ENCODE measurements at regions not wholly inside any gene's neighbourhood (a gene's known extent, or its start where the extent isn't known, plus 50 kb on each side); places are given as distances from the start of the nearest gene placed in this dataset.
"Not testable (repeated sequence)": the region's sequence is repeated elsewhere in the genome, so short reads cannot be mapped to it uniquely, and the experiment has no call there.

DNA sequence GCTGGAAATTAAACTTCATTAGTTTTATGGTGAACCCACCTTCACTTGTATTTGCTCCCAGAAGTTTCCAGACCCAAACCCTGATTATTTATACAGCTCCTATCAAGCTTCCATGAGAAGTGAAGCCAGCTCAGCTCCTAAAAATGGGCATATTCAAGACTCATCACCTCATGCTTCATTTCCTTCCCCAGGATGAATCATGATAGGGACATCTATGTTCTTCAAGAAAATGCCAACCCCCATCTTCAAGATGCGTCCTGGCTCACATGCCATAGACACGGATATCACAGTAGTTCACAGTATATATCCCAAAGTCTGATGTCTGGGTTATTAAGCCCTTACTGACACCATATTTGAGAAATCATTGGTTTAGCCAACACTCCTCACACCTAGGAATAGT lies 217.6 kb downstream of the NPR3 start:
- H3K27ac Mint-ChIP-seq, result no peak overlapping the region
- H3K27me3 Mint-ChIP-seq, result no peaks in the 10 kb centered on the region

GRCh38 chr5:32931438-32931837 lies 220.3 kb downstream of the NPR3 start:
- ATAC-seq (ENCODE audit: low read depth in 2 of 2); H3K27ac Mint-ChIP-seq; DNase-seq: not testable (repeated sequence)

More for the DNA sequence above, 217.6 kb downstream of the NPR3 start:
- Mint-ChIP-seq H3K9me3 (peaks cover 0 to 2% (median 0%) of the 10 kb centered on the region in 7 donors), H3K4me1 (no peaks in the 10 kb centered on the region), H3K4me3 (no peak overlapping the region), H3K36me3 (no peaks in the 10 kb centered on the region)
- Histone ChIP-seq H3K4me1 (ENCODE audit: control insufficient read depth, insufficient read depth, low read length, poor library complexity, severe bottlenecking) (no peaks in the 10 kb centered on the region), H3K4me3 (ENCODE audit: low read depth, low read length) (no peak overlapping the region), H3K27me3 (ENCODE audit: control insufficient read depth, insufficient read depth, low read length) (no peaks in the 10 kb centered on the region), H3K36me3 (ENCODE audit: control insufficient read depth, insufficient read depth, low read length) (no peaks in the 10 kb centered on the region), H3K27ac (ENCODE audit: insufficient read depth, low read length, poor library complexity, severe bottlenecking) (no peak overlapping the region), H3K9me3 (ENCODE audit: control insufficient read depth in 2 of 2, low read length in 2 of 2) (no peaks in the 10 kb centered on the region)
- ATAC-seq (ENCODE audit: low read depth in 2 of 2), result no peak
- DNase-seq, result no peak

GRCh38 chr5:32932241-32932935 lies 221.3 kb downstream of the NPR3 start:
- H3K4me1 Mint-ChIP-seq, result no peaks in the 10 kb centered on the region
- no peak overlapping the region for H3K27ac Mint-ChIP-seq
- DNase-seq (no peak), ATAC-seq (ENCODE audit: low read depth in 2 of 2) (no peak)
- H3K4me3 Mint-ChIP-seq, result no peak overlapping the region
- peaks cover 0 to 4% (median 0%) of the 10 kb centered on the region in 7 donors for H3K9me3 Mint-ChIP-seq
- Histone ChIP-seq H3K36me3 (ENCODE audit: control insufficient read depth, insufficient read depth, low read length) (no peaks in the 10 kb centered on the region), H3K4me1 (ENCODE audit: control insufficient read depth, insufficient read depth, low read length, poor library complexity, severe bottlenecking) (no peaks in the 10 kb centered on the region), H3K9me3 (ENCODE audit: control insufficient read depth in 2 of 2, low read length in 2 of 2) (no peaks in the 10 kb centered on the region), H3K4me3 (ENCODE audit: low read depth, low read length) (no peak overlapping the region), H3K27ac (ENCODE audit: insufficient read depth, low read length, poor library complexity, severe bottlenecking) (no peak overlapping the region), H3K27me3 (ENCODE audit: control insufficient read depth, insufficient read depth, low read length) (no peaks in the 10 kb centered on the region)
- no peaks in the 10 kb centered on the region for H3K27me3 Mint-ChIP-seq
- H3K36me3 Mint-ChIP-seq, result no peaks in the 10 kb centered on the region

More at GRCh38 chr5:32931438-32931837, 220.3 kb downstream of the NPR3 start:
- not testable (repeated sequence) for H3K27me3 Mint-ChIP-seq; H3K4me1 Mint-ChIP-seq; H3K4me3 Mint-ChIP-seq; H3K27ac ChIP-seq (ENCODE audit: insufficient read depth, low read length, poor library complexity, severe bottlenecking); H3K36me3 Mint-ChIP-seq; H3K27me3 ChIP-seq (ENCODE audit: control insufficient read depth, insufficient read depth, low read length); H3K36me3 ChIP-seq (ENCODE audit: control insufficient read depth, insufficient read depth, low read length); H3K9me3 Mint-ChIP-seq; H3K4me1 ChIP-seq (ENCODE audit: control insufficient read depth, insufficient read depth, low read length, poor library complexity, severe bottlenecking); H3K9me3 ChIP-seq (ENCODE audit: control insufficient read depth in 2 of 2, low read length in 2 of 2); H3K4me3 ChIP-seq (ENCODE audit: low read depth, low read length)

DNA sequence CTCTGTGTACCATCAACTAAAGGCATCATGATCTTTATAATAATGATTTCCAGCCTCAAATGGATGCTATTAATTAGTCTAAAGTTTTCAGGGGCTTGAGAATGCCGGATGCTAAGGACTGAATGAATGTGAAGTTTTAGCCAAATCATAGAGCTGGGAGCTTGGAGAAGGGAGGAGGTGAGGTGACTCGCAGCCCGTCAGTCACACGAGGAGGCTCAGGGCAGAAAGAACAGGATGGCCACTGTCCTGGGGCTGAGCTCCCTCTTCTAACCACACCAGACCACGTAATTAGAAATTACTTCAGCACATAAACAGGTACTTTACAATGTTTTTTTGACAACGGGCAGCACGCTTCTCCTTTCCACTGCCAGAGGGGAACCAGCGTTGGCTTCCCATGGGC lies 222.6 kb downstream of the NPR3 start:
- Mint-ChIP-seq H3K36me3 (no peaks in the 10 kb centered on the region), H3K4me1 (no peaks in the 10 kb centered on the region), H3K4me3 (no peak overlapping the region), H3K27ac (no peak overlapping the region), H3K27me3 (no peaks in the 10 kb centered on the region), H3K9me3 (peaks cover 0 to 6% (median 0%) of the 10 kb centered on the region in 7 donors)
- Histone ChIP-seq H3K4me1 (ENCODE audit: control insufficient read depth, insufficient read depth, low read length, poor library complexity, severe bottlenecking) (no peaks in the 10 kb centered on the region), H3K27ac (ENCODE audit: insufficient read depth, low read length, poor library complexity, severe bottlenecking) (no peak overlapping the region), H3K9me3 (ENCODE audit: control insufficient read depth in 2 of 2, low read length in 2 of 2) (no peaks in the 10 kb centered on the region), H3K4me3 (ENCODE audit: low read depth, low read length) (no peak overlapping the region), H3K36me3 (ENCODE audit: control insufficient read depth, insufficient read depth, low read length) (no peaks in the 10 kb centered on the region), H3K27me3 (ENCODE audit: control insufficient read depth, insufficient read depth, low read length) (no peaks in the 10 kb centered on the region)
- ATAC-seq (ENCODE audit: low read depth in 2 of 2), result no peak
- no peak for DNase-seq

GRCh38 chr5:32934529-32934928 lies 223.4 kb downstream of the NPR3 start:
- no peak for ATAC-seq (ENCODE audit: low read depth in 2 of 2)
- DNase-seq, result no peak
- H3K27me3 ChIP-seq (ENCODE audit: control insufficient read depth, insufficient read depth, low read length), result no peaks in the 10 kb centered on the region
- no peak overlapping the region for H3K4me3 ChIP-seq (ENCODE audit: low read depth, low read length)
- Mint-ChIP-seq H3K36me3 (no peaks in the 10 kb centered on the region), H3K4me3 (no peak overlapping the region), H3K27ac (no peak overlapping the region), H3K9me3 (peaks cover 0 to 6% (median 0%) of the 10 kb centered on the region in 7 donors), H3K4me1 (no peaks in the 10 kb centered on the region), H3K27me3 (no peaks in the 10 kb centered on the region)
- H3K27ac ChIP-seq (ENCODE audit: insufficient read depth, low read length, poor library complexity, severe bottlenecking), result no peak overlapping the region
- no peaks in the 10 kb centered on the region for H3K36me3 ChIP-seq (ENCODE audit: control insufficient read depth, insufficient read depth, low read length)
- H3K9me3 ChIP-seq (ENCODE audit: control insufficient read depth in 2 of 2, low read length in 2 of 2), result no peaks in the 10 kb centered on the region
- H3K4me1 ChIP-seq (ENCODE audit: control insufficient read depth, insufficient read depth, low read length, poor library complexity, severe bottlenecking), result no peaks in the 10 kb centered on the region

DNA sequence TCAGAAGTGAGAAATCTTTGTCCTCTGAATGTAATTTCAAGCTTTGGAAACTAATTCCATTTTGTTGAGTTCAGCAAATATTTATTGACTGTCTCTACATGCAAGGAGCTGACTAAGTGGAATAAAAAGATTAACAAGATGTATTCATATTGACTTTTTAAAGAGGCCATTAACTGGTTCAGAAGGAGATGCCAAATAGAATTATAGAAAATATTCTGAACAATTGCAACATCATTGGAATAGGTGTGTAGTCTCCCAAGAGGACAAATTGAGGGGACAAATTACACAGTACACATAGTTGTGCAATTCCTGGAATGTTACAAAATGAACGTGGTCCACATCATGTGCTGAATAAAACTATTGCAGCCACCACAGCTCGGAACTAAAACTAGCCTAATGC lies 224.2 kb downstream of the NPR3 start:
- Histone ChIP-seq H3K27me3 (ENCODE audit: control insufficient read depth, insufficient read depth, low read length) (no peaks in the 10 kb centered on the region), H3K27ac (ENCODE audit: insufficient read depth, low read length, poor library complexity, severe bottlenecking) (no peak overlapping the region), H3K4me1 (ENCODE audit: control insufficient read depth, insufficient read depth, low read length, poor library complexity, severe bottlenecking) (no peaks in the 10 kb centered on the region), H3K4me3 (ENCODE audit: low read depth, low read length) (no peak overlapping the region), H3K9me3 (ENCODE audit: control insufficient read depth in 2 of 2, low read length in 2 of 2) (no peaks in the 10 kb centered on the region), H3K36me3 (ENCODE audit: control insufficient read depth, insufficient read depth, low read length) (no peaks in the 10 kb centered on the region)
- Mint-ChIP-seq H3K9me3 (peaks cover 0 to 4% (median 0%) of the 10 kb centered on the region in 7 donors), H3K4me3 (no peak overlapping the region), H3K27me3 (no peaks in the 10 kb centered on the region), H3K4me1 (no peaks in the 10 kb centered on the region), H3K27ac (no peak overlapping the region), H3K36me3 (no peaks in the 10 kb centered on the region)
- ATAC-seq (ENCODE audit: low read depth in 2 of 2), result no peak
- no peak for DNase-seq

DNA sequence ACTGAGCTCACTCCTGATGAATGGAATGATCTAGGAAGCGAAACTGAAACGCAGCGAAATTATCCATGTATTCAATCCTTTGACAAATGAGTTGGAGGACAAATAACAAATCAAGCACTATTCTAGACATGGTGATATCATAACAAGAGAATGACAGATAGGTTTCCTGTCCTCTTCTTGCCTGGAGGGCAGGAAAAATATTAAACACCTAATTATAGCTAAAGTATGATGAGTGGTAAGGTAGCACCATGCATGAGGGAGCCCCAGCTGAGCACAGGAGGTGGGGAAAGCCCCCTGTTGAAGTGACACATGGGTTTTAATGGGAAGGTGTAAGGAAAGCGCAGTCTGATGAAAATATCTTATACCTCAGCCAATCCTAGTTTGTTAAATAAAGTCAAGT lies 225.2 kb downstream of the NPR3 start:
- Histone ChIP-seq H3K4me3 (ENCODE audit: low read depth, low read length) (no peak overlapping the region), H3K4me1 (ENCODE audit: control insufficient read depth, insufficient read depth, low read length, poor library complexity, severe bottlenecking) (no peaks in the 10 kb centered on the region), H3K27ac (ENCODE audit: insufficient read depth, low read length, poor library complexity, severe bottlenecking) (no peak overlapping the region), H3K27me3 (ENCODE audit: control insufficient read depth, insufficient read depth, low read length) (no peaks in the 10 kb centered on the region), H3K9me3 (ENCODE audit: control insufficient read depth in 2 of 2, low read length in 2 of 2) (no peaks in the 10 kb centered on the region), H3K36me3 (ENCODE audit: control insufficient read depth, insufficient read depth, low read length) (no peaks in the 10 kb centered on the region)
- Mint-ChIP-seq H3K9me3 (peaks cover 0 to 7% (median 3%) of the 10 kb centered on the region in 7 donors), H3K27me3 (no peaks in the 10 kb centered on the region), H3K4me1 (no peaks in the 10 kb centered on the region), H3K36me3 (no peaks in the 10 kb centered on the region), H3K4me3 (no peak overlapping the region), H3K27ac (no peak overlapping the region)
- no peak for ATAC-seq (ENCODE audit: low read depth in 2 of 2)
- DNase-seq, result no peak

DNA sequence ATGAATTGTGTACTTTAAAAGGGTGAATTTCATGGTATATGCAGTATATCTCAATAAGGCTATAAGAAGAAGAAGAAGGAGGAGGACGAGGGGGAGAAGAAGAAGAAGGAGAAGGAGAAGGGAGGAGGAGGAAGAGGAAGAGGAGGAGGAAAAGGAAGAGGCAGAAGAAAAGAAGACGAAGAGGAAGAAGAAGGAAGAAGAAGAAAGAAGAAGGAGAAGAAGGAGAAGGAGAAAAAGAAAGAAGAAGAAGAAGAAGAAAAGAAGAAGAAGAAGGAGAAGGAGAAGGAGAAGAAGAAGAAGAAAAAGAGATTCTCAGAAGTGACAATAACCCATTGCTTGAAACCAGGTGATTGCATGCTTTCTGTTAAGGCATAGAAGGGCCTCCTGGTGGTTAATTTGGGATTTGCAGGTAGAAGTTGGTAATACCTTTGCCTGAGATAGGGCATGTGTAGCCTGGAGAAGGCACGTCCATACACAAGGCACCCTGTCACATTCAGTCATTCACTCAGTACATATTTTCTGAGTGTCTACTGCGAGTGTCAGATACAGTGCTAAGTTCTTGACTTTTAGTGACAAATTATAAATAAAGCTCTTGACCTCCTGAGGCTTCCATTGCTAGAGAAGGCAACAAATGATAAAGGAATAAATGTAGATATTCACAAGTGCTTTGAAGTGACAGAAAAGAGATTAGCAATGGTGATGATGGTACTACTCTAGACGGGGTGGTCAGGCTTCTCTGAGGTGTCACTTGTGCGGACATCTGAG lies 231.3 kb downstream of the NPR3 start:
- Mint-ChIP-seq H3K4me1 (no peaks in the 10 kb centered on the region), H3K4me3 (no peak overlapping the region), H3K27ac (no peak overlapping the region), H3K9me3 (peaks cover 0 to 7% (median 4%) of the 10 kb centered on the region in 7 donors), H3K36me3 (no peaks in the 10 kb centered on the region), H3K27me3 (no peaks in the 10 kb centered on the region)
- peak in 1 of 3 donors; percentile 22 for DNase-seq
- Histone ChIP-seq H3K36me3 (ENCODE audit: control insufficient read depth, insufficient read depth, low read length) (no peaks in the 10 kb centered on the region), H3K9me3 (ENCODE audit: control insufficient read depth in 2 of 2, low read length in 2 of 2) (no peaks in the 10 kb centered on the region), H3K27ac (ENCODE audit: insufficient read depth, low read length, poor library complexity, severe bottlenecking) (no peak overlapping the region), H3K4me1 (ENCODE audit: control insufficient read depth, insufficient read depth, low read length, poor library complexity, severe bottlenecking) (no peaks in the 10 kb centered on the region), H3K4me3 (ENCODE audit: low read depth, low read length) (no peak overlapping the region), H3K27me3 (ENCODE audit: control insufficient read depth, insufficient read depth, low read length) (no peaks in the 10 kb centered on the region)
- ATAC-seq (ENCODE audit: low read depth in 2 of 2), result no peak
